ENCODE measurements at regions not wholly inside any gene's neighbourhood (a gene's known extent, or its start where the extent isn't known, plus 50 kb on each side); places are given as distances from the start of the nearest gene placed in this dataset.

DNA sequence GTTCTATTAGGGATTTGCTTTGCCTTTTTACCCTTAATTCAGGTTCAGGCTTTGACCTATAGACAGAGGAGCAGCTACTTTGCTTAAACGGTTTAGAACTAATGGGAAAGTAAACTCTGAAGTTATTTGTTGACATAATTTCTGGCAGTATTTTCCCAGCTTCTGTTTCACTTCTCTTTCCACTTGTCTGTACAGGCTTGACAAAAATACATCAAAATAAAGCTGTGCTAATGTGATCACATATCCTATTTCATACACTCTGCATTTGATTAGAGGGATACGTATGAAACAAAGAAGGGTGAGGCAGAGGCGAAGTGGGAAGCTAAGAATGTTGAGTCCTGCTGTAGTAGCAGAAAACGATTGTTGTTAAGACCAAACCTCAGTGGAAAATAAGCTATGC is 389.1 kb upstream of the RARB start:
- H3K79me2 ChIP-seq (ENCODE audit: low read length), result no peaks in the 10 kb centered on the region
- no peak overlapping the region for H3K4me2 ChIP-seq (ENCODE audit: low read depth, low read length)
- H3K27ac ChIP-seq (ENCODE audit: low read length), result no peak overlapping the region
- DNase-seq, result no peak
- H3K9me2 ChIP-seq (replicated peaks; ENCODE audit: insufficient read depth, low read length), result no peaks in the 10 kb centered on the region
- H2AFZ ChIP-seq (ENCODE audit: low read length), result no peak overlapping the region
- TF ChIP-seq, protein P1, sequence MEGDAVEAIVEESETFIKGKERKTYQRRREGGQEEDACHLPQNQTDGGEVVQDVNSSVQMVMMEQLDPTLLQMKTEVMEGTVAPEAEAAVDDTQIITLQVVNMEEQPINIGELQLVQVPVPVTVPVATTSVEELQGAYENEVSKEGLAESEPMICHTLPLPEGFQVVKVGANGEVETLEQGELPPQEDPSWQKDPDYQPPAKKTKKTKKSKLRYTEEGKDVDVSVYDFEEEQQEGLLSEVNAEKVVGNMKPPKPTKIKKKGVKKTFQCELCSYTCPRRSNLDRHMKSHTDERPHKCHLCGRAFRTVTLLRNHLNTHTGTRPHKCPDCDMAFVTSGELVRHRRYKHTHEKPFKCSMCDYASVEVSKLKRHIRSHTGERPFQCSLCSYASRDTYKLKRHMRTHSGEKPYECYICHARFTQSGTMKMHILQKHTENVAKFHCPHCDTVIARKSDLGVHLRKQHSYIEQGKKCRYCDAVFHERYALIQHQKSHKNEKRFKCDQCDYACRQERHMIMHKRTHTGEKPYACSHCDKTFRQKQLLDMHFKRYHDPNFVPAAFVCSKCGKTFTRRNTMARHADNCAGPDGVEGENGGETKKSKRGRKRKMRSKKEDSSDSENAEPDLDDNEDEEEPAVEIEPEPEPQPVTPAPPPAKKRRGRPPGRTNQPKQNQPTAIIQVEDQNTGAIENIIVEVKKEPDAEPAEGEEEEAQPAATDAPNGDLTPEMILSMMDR (IDR thresholded peaks at IDR 0.05; ENCODE audit: low read length), result no peak
- no peak for TF ChIP-seq EZH2phosphoT487 (IDR thresholded peaks at IDR 0.05; ENCODE audit: low read length)
- no peak for TF ChIP-seq EZH2 (optimal IDR thresholded peaks at IDR 0.05; ENCODE audit: low read depth, low read length)
- H3K4me1 ChIP-seq (ENCODE audit: low read length), result no peaks in the 10 kb centered on the region
- no peaks in the 10 kb centered on the region for H4K20me1 ChIP-seq (ENCODE audit: insufficient read depth, low read length)
- H3K36me3 ChIP-seq (replicated peaks; ENCODE audit: insufficient read depth, low read length), result no peaks in the 10 kb centered on the region
- H3K9me3 ChIP-seq (replicated peaks; ENCODE audit: insufficient read depth, low read length), result no peaks in the 10 kb centered on the region
- no peaks in the 10 kb centered on the region for H3F3A ChIP-seq (ENCODE audit: insufficient read depth, low read length)
- H3K9ac ChIP-seq (ENCODE audit: low read length), result no peak overlapping the region
- H3K27me3 ChIP-seq (replicated peaks; ENCODE audit: insufficient read depth, low read length), result no peaks in the 10 kb centered on the region
- H3K4me3 ChIP-seq (ENCODE audit: low read length), result no peak overlapping the region

DNA sequence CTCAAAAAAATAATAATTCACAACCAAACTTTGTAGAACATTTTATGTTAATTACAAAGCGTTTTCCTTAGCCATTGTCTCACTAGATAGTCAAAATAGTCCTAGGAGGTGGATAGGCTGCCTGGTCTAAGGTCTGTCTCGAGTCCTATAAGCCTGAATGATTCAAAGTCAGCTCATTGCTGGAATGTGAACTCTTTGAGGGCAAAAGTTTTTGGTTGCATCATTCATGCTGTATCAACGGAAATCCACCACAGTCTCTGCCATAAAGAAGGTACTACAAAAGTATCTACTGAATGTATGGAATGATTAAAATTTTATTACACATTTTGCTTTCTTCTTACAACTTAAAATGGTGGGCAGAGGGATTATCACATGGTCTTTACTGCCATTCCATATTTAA is 387.3 kb upstream of the RARB start:
- no peaks in the 10 kb centered on the region for H3K36me3 ChIP-seq (replicated peaks; ENCODE audit: insufficient read depth, low read length)
- no peaks in the 10 kb centered on the region for H3F3A ChIP-seq (ENCODE audit: insufficient read depth, low read length)
- no peak overlapping the region for H3K4me3 ChIP-seq (ENCODE audit: low read length)
- no peak overlapping the region for H2AFZ ChIP-seq (ENCODE audit: low read length)
- TF ChIP-seq EZH2 (optimal IDR thresholded peaks at IDR 0.05; ENCODE audit: low read depth, low read length), result no peak
- TF ChIP-seq, protein P1 (IDR thresholded peaks at IDR 0.05; ENCODE audit: low read length), result no peak
- TF ChIP-seq EZH2phosphoT487 (IDR thresholded peaks at IDR 0.05; ENCODE audit: low read length), result no peak
- H3K79me2 ChIP-seq (ENCODE audit: low read length), result no peaks in the 10 kb centered on the region
- no peaks in the 10 kb centered on the region for H3K4me1 ChIP-seq (ENCODE audit: low read length)
- no peaks in the 10 kb centered on the region for H4K20me1 ChIP-seq (ENCODE audit: insufficient read depth, low read length)
- DNase-seq, result no peak
- no peak overlapping the region for H3K27ac ChIP-seq (ENCODE audit: low read length)
- H3K27me3 ChIP-seq (replicated peaks; ENCODE audit: insufficient read depth, low read length), result no peaks in the 10 kb centered on the region
- no peaks in the 10 kb centered on the region for H3K9me3 ChIP-seq (replicated peaks; ENCODE audit: insufficient read depth, low read length)
- H3K9me2 ChIP-seq (replicated peaks; ENCODE audit: insufficient read depth, low read length), result no peaks in the 10 kb centered on the region
- no peak overlapping the region for H3K9ac ChIP-seq (ENCODE audit: low read length)
- H3K4me2 ChIP-seq (ENCODE audit: low read depth, low read length), result no peak overlapping the region

DNA sequence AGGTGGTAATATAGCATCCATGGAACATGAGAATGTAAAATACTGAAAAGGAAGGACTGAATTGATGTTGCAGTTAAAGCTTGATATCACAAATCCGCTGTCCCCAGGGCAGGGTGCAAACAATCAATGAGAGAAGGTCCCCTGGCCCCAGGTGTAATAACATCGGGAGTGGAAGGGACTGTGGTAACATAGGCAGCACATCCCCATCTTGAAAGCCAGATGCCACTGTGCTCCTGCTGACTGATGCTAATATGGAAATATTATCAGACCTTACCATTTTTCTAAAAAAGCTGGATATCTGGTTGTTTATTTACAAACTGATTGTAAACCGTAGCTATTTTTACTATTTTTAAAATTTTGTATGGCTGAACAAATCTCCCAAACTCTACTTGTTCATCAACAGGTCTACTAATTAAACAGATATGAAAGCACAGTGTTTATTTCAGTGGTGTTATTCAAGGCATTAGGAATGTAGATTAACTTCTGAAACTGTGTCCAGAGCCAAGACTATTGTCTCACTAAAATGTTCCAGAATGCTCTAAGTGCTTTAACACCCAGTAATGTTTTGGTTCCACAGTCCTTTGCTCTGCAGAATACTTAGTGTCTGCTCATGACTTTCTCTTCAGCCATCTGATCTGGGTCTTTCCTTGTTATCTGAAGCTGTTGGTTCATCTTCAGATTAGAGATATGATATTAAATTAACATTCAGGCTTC is 386.0 kb upstream of the RARB start:
- Histone ChIP-seq H3K27ac (ENCODE audit: low read length) (no peak overlapping the region), H3K9me3 (replicated peaks; ENCODE audit: insufficient read depth, low read length) (no peaks in the 10 kb centered on the region), H3K9ac (ENCODE audit: low read length) (no peak overlapping the region), H3F3A (ENCODE audit: insufficient read depth, low read length) (no peaks in the 10 kb centered on the region), H3K4me2 (ENCODE audit: low read depth, low read length) (no peak overlapping the region), H4K20me1 (ENCODE audit: insufficient read depth, low read length) (no peaks in the 10 kb centered on the region), H2AFZ (ENCODE audit: low read length) (no peak overlapping the region), H3K4me1 (ENCODE audit: low read length) (no peaks in the 10 kb centered on the region), H3K9me2 (replicated peaks; ENCODE audit: insufficient read depth, low read length) (no peaks in the 10 kb centered on the region), H3K36me3 (replicated peaks; ENCODE audit: insufficient read depth, low read length) (no peaks in the 10 kb centered on the region), H3K79me2 (ENCODE audit: low read length) (no peaks in the 10 kb centered on the region), H3K4me3 (ENCODE audit: low read length) (no peak overlapping the region), H3K27me3 (replicated peaks; ENCODE audit: insufficient read depth, low read length) (no peaks in the 10 kb centered on the region)
- TF ChIP-seq EZH2 (optimal IDR thresholded peaks at IDR 0.05; ENCODE audit: low read depth, low read length) (no peak), EZH2phosphoT487 (IDR thresholded peaks at IDR 0.05; ENCODE audit: low read length) (no peak)
- TF ChIP-seq, protein P1 (IDR thresholded peaks at IDR 0.05; ENCODE audit: low read length), result no peak
- no peak for DNase-seq
